Right kidney (tissue), 1 donor: ENCODE measurements at regions not wholly inside any gene's neighbourhood (a gene's known extent, or its start where the extent isn't known, plus 50 kb on each side); places are given as distances from the start of the nearest gene placed in this dataset.

Experiments
- DNase-seq: peaks from one replicate; pipeline ENCODE4 v3.0.0-alpha.2; 2016

DNA sequence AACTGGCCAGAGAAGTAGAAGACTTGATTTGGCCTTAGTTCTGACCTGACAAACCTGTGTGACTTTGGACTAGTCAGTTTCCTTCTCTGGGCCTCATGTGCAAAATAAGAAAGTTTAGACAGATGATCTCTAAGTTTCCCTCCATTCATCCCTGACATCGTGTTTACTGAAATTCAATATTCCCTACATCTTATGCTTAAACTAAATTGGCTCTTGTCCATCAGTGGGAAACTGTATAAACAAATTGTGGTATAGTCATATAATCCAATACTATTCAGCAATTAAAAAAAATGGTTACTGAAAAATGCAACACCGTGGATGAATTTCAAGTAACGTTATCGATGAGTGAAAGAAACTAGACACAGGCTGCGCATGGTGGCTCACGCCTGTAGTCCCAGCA, 64.4 kb upstream of the HRH1 start:
- no peak for DNase-seq

DNA sequence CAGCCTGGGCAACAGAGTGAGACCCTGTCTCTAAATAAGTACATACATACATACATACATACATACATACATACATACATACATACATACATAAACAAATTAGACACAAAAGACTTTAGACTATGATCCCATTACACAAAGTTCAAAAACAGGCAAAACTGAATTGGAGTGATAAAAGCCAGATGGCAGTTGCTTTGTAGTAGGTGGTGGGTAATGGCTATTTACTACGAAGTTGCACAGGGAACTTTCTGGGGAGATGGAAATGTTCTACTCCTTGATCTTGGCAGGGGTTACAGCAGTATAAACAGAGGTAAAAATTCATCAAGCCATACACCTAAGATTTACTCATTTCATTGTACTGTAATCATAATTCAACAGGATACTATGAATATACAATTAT, 63.7 kb upstream of the HRH1 start:
- no peak for DNase-seq

DNA sequence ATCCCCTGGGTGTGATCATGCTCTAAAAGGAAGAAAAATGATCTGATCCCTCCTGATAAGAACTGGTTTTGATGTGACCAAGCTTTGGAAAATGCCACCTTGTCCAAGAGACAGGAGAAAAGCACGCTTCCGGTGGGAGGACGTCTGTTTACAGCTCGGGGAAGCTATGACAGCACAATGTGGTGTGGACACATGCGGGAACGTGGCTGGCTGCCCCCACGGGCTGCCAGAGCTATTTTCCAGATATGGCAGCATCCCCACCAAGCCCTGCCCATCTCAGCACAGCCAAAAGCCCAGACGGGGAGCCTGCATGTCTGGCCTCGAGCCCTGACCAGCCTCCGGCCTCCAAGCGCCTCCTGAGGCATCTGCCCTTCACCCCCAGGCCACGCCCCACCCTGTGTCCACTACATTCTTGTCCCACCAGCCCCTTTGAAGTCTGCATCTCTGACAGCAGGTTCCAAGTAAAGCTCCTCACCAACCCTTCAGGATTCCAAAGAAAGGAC, 63.2 kb upstream of the HRH1 start:
- no peak for DNase-seq

DNA sequence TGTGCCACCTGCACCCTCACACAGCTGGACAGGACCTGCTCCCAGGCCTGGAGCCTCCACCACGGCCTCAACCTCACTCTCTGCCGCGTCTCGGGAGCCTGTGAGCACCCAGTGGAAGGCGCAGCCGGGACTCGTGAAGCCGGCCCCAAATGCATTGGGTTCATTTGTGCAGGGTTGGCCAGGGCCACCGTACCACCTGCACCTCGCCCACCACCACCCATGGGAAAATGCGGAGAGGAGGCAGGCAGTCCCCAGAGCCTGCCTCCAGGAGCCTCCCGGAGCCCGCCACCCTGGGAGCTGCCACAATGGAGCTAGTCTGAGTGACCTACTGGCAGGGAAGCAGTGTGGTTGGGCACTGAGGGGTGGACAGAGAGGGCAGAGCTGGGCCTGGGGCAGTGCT, 62.5 kb upstream of the HRH1 start:
- no peak for DNase-seq

DNA sequence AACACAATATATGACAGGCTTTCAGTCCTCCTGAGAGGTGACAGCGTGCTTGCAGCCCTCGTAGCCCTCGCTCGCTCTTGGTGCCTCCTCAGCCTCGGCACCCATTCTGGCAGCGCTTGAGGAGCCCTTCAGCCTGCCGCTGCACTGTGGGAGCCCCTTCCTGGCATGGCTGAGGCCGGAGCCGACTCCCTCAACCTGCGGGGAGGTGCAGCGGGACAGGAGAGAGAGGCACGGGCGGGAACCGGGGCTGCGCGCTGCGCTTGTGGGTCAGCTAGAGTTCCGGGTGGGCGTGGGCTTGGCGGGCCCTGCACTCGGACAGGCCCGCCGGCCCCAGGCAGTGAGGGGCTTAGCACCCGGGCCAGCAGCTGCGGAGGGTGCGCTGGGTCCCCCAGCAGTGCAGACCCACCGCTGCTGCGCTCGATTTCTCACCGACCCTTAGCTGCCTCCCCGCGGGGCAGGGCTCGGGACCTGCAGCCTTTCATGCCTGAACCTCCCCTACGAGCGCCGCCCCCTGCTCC, 60.4 kb upstream of the HRH1 start:
- DNase-seq = no peak

DNA sequence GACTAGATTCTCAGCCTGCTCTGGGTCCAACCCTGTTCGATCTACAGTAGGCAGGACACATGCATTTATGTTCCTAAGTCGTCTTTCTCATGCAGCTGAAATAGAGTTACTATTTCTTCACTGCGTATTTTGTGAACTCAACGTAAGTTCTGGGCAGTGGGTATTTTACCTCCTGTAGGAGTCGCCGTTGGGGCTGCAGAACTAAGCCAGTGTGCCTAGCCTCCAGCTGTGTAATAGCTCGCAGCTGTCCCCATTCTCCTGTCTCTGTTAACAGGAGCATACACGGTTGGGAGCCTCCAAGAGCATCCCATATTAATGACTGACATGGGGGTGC, 58.4 kb upstream of the HRH1 start:
- DNase-seq = no peak

DNA sequence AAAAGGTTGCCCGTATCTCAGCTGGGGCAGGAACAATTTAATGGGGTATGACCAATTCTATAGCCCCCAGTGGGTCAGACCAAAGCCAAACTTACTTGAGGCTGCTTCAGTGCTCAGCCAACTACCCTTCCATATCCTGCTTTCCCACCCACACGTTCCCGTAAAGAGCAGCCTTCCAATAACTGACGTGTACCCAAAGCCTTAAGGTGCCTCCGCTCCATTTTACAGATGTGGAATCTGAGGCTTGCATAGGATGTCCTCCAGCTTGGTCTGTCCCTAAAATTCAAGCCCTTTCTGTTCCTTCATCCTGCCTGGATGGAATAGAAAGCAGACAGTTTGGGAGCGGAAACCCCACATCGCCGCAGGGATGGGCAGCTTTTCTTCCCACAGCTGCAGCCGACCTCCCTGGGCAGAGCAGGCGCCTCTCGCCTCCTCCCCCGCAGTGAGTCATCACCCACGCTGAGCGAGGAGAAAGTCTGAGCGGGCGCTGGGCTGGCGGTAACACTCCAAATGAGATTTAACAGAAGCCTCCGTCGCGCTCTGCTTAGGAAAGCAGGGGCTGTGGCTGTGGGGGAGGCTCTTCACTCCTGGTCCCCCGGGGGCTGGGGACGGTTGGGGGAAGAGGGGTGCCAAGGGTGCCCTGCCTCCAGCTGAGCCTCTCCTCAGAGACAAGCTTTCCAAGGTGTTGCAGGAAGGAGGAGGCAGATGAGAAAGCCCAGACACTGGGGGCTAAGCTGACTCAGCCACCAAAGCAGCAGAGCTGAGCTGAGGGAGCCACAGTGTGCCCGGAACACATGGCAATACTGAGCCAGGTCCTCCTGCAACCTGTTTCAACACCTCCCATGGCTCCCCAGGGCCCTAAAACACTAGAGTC, 57.8 kb upstream of the HRH1 start:
- peak; percentile 56 for DNase-seq

DNA sequence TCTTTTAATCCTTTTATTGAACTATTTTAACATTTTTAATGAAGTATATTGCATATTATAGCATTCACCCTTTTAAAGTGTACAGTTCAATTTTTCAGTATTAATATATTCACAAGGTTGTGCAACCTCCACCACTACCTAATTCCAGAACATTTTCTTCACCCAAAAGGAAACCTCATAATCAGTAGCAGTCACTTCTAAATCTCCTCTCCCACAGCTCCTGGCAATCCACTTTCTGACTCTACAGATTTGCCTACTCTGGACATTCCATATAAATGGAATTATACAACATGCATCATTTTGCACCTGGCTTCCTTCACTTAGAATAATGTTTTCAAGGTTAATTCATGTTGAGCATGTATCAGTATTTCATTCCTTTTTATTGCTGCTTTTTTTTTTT, 55.0 kb upstream of the HRH1 start:
- no peak for DNase-seq
